ENCODE measurements at regions not wholly inside any gene's neighbourhood (a gene's known extent, or its start where the extent isn't known, plus 50 kb on each side); places are given as distances from the start of the nearest gene placed in this dataset.

GRCh38 chr6:168383062-168383854 is 57.7 kb upstream of the SMOC2 start:
- Histone ChIP-seq H3K4me1 (no peaks in the 10 kb centered on the region), H3K27ac (no peak overlapping the region), H3K9me3 (no peaks in the 10 kb centered on the region), H3K36me3 (ENCODE audit: insufficient read depth in 1 of 2, low read depth in 1 of 2) (no peaks in the 10 kb centered on the region), H3K27me3 (ENCODE audit: insufficient read depth in 3 of 3, low read length in 2 of 3) (peaks cover 0 to 17% (median 2%) of the 10 kb centered on the region in 3 donors), H3K4me3 (no peak overlapping the region)
- WGBS, 3 donors = 84 to 93% (median 87%) methylated on average over 41 to 46 of the region's 46 CpGs
- no peak for TF ChIP-seq CTCF (IDR thresholded peaks at IDR 0.05)
- ATAC-seq = no peak
- intact Hi-C loops (cut with DNase I) = no loop called here
- no peak for DNase-seq

- no peak for TF ChIP-seq CTCF (IDR thresholded peaks at IDR 0.05)
- no peaks in the 10 kb centered on the region for H3K36me3 ChIP-seq (ENCODE audit: insufficient read depth in 1 of 2, low read depth in 1 of 2)
- DNase-seq (peak in 1 of 2 donors; percentile 50), ATAC-seq (peak; percentile 21 to 68 (median 50))
- H3K4me1 ChIP-seq = no peaks in the 10 kb centered on the region
- H3K27me3 ChIP-seq (ENCODE audit: insufficient read depth in 3 of 3, low read length in 2 of 3) = peaks cover 0 to 17% (median 2%) of the 10 kb centered on the region in 3 donors
- WGBS, 3 donors = 81 to 82% (median 81%) methylated on average over 31 of the region's 31 CpGs
- intact Hi-C loops (cut with DNase I) = no loop called here
- H3K9me3 ChIP-seq = no peaks in the 10 kb centered on the region
- no peak overlapping the region for H3K27ac ChIP-seq
- no peak overlapping the region for H3K4me3 ChIP-seq
Observed at GRCh38 chr6:168384045-168385036, 56.6 kb upstream of the SMOC2 start.

GRCh38 chr6:168385037-168385759 is 55.8 kb upstream of the SMOC2 start:
- Histone ChIP-seq H3K27me3 (ENCODE audit: insufficient read depth in 3 of 3, low read length in 2 of 3) (peaks cover 0 to 17% (median 2%) of the 10 kb centered on the region in 3 donors), H3K4me3 (no peak overlapping the region), H3K4me1 (no peaks in the 10 kb centered on the region), H3K36me3 (ENCODE audit: insufficient read depth in 1 of 2, low read depth in 1 of 2) (no peaks in the 10 kb centered on the region), H3K9me3 (no peaks in the 10 kb centered on the region), H3K27ac (no peak overlapping the region)
- ATAC-seq (peak in 1 of 4 donors; percentile 38), DNase-seq (no peak)
- 67 to 74% (median 69%) methylated on average over 18 of the region's 18 CpGs for WGBS, 3 donors
- intact Hi-C loops (cut with DNase I) = no loop called here
- no peak for TF ChIP-seq CTCF (IDR thresholded peaks at IDR 0.05)

GRCh38 chr6:168385858-168386735 is 54.9 kb upstream of the SMOC2 start:
- H3K27ac ChIP-seq = no peak overlapping the region
- intact Hi-C loops (cut with DNase I) = no loop called here
- no peak for DNase-seq
- peaks cover 0 to 13% (median 2%) of the 10 kb centered on the region in 3 donors for H3K27me3 ChIP-seq (ENCODE audit: insufficient read depth in 3 of 3, low read length in 2 of 3)
- ATAC-seq = no peak
- H3K9me3 ChIP-seq = no peaks in the 10 kb centered on the region
- H3K4me1 ChIP-seq = no peaks in the 10 kb centered on the region
- H3K36me3 ChIP-seq (ENCODE audit: insufficient read depth in 1 of 2, low read depth in 1 of 2) = no peaks in the 10 kb centered on the region
- 70 to 76% (median 74%) methylated on average over 9 of the region's 9 CpGs for whole genome bisulfite sequencing, 3 donors
- no peak overlapping the region for H3K4me3 ChIP-seq
- no peak for TF ChIP-seq CTCF (IDR thresholded peaks at IDR 0.05)

All from psoas muscle (tissue), 7 donors.